HFF-Myc (cell line): ENCODE measurements at regions not wholly inside any gene's neighbourhood (a gene's known extent, or its start where the extent isn't known, plus 50 kb on each side); places are given as distances from the start of the nearest gene placed in this dataset.

Experiments used
- DNase-seq: peaks from one replicate; pipeline ENCODE4 v3.0.0-alpha.2; 2011; ENCODE audit warnings: low read depth; ENCODE audit errors: extremely low read depth
- H3K4me3 ChIP-seq: replicated peaks from 2 replicates; pipeline ENCODE4 v1.5.1; 2011; ENCODE audit warnings: low read depth, mild to moderate bottlenecking, control low read depth, low read length
- CTCF ChIP-seq: IDR thresholded peaks from 2 replicates; pipeline ENCODE4 v1.5.1; 2012; ENCODE audit warnings: mild to moderate bottlenecking, low read depth, low read length, control low read depth; ENCODE audit errors: missing control alignments

GRCh38 chr6:78110641-78111040 lies 457.8 kb downstream of the MEI4 start:
- H3K4me3 ChIP-seq = no peak overlapping the region
- no peak for DNase-seq
- TF ChIP-seq CTCF = no peak

GRCh38 chr6:78117966-78118365 lies 465.1 kb downstream of the MEI4 start:
- DNase-seq = no peak
- no peak for TF ChIP-seq CTCF
- no peak overlapping the region for H3K4me3 ChIP-seq

GRCh38 chr6:78131521-78131920 lies 478.7 kb downstream of the MEI4 start:
- DNase-seq = no peak
- no peak overlapping the region for H3K4me3 ChIP-seq
- TF ChIP-seq CTCF = no peak

GRCh38 chr6:78132671-78133410 lies 480.0 kb downstream of the MEI4 start:
- DNase-seq = no peak
- TF ChIP-seq CTCF = no peak
- H3K4me3 ChIP-seq = no peak overlapping the region

- no peak for DNase-seq
- no peak for TF ChIP-seq CTCF
Observed at GRCh38 chr6:78150425-78150824, 497.6 kb downstream of the MEI4 start.

GRCh38 chr6:78153976-78154375 lies 501.1 kb downstream of the MEI4 start:
- H3K4me3 ChIP-seq = no peak overlapping the region
- no peak for DNase-seq
- TF ChIP-seq CTCF = no peak

More at GRCh38 chr6:78150425-78150824, 497.6 kb downstream of the MEI4 start:
- no peak overlapping the region for H3K4me3 ChIP-seq

- TF ChIP-seq CTCF = no peak
Observed at GRCh38 chr6:78157606-78158005, 504.8 kb downstream of the MEI4 start.

More at GRCh38 chr6:78157606-78158005, 504.8 kb downstream of the MEI4 start:
- H3K4me3 ChIP-seq = no peak overlapping the region
- no peak for DNase-seq
